ENCODE measurements at regions not wholly inside any gene's neighbourhood (a gene's known extent, or its start where the extent isn't known, plus 50 kb on each side); places are given as distances from the start of the nearest gene placed in this dataset.
A peak's percentile ranks its signal among the peaks of the same experiment; 100 is the strongest.

DNA sequence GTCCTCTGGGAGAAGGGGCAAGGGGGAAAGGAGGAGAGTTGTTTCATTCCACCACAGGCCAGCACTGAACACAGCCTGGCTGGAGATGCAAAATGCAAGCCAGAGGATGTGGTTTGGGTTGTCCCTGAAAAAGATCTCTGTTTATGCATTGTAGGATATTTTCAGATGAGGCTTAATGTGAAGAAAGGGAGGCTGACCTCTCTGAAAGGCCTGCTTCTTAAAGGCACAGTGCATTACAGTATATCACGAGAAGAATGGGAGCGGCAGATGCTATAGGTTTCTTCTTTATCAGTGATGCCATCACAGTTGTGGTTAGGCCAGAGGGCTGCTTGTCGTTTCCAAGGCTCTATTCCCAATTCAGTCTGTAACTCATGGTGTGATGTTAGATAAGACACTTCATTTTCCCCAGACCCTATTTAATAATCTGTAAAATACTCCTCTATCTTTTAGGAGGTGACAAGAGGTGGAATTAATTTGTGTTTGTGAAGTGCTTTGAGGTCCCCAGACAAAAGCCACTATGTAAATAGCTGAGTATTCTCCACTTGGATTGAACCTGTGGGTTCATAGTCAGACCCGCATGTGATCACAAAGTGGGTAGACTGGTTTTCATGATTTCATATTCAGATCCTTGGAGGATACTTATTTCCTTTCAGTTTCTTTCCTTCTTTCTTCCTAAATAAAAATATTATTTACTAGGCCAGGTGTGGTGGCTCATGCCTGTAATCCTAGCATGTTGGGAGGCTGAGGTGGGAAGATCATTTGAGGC, 76.5 kb upstream of the WDR26 start:
- no peaks in the 10 kb centered on the region for H3K9me3 ChIP-seq
- no peak overlapping the region for H3K4me3 ChIP-seq
- WGBS, 2 donors, result 81 to 91% methylated on average over 4 of the region's 4 CpGs
- H3K27me3 ChIP-seq, result no peaks in the 10 kb centered on the region
- no peaks in the 10 kb centered on the region for H3K36me3 ChIP-seq (replicated peaks in 1 of 2; ENCODE audit: insufficient read depth in 1 of 2, low read depth in 2 of 2)
- no peak for ATAC-seq
- peaks cover 3% of the 10 kb centered on the region for H3K4me1 ChIP-seq
- TF ChIP-seq, protein P1, sequence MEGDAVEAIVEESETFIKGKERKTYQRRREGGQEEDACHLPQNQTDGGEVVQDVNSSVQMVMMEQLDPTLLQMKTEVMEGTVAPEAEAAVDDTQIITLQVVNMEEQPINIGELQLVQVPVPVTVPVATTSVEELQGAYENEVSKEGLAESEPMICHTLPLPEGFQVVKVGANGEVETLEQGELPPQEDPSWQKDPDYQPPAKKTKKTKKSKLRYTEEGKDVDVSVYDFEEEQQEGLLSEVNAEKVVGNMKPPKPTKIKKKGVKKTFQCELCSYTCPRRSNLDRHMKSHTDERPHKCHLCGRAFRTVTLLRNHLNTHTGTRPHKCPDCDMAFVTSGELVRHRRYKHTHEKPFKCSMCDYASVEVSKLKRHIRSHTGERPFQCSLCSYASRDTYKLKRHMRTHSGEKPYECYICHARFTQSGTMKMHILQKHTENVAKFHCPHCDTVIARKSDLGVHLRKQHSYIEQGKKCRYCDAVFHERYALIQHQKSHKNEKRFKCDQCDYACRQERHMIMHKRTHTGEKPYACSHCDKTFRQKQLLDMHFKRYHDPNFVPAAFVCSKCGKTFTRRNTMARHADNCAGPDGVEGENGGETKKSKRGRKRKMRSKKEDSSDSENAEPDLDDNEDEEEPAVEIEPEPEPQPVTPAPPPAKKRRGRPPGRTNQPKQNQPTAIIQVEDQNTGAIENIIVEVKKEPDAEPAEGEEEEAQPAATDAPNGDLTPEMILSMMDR (IDR thresholded peaks at IDR 0.05), result no peak
- TF ChIP-seq POLR2A (IDR thresholded peaks at IDR 0.05), result no peak
- H3K27ac ChIP-seq, result no peak overlapping the region
- DNase-seq, result no peak
- intact Hi-C loops (cut with DNase I), result loop anchor here (10.0 kb wide), 2 partner anchors 134 to 344 kb away; no protein-coding TSS in a partner anchor

DNA sequence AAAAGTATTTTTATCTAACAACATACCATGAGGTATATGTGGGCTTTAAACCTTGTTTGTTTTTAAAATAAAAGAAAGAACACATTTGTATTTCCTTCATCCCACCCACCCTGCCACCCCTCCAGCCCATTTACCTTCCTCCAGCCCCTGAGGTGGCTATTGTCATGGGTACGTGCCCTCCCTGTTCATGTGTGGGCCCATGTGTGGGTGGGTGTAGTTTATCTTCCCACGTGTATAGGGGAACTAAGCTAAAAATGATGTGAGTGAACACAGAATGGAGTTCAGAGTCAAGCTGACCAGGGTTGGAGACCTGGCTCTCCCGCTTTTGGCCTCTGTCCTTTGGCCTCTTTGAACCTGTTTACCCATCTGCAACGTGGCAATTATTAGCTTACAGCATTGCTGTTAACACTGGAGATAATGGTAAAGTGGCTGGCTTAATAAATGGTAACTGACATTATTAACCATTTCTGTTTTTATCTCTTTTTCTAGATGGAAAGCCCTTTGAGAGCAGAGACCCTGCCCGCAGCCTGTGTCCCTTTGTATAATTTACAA, 78.1 kb upstream of the WDR26 start:
- Histone ChIP-seq H3K4me1 (no peaks in the 10 kb centered on the region), H3K36me3 (replicated peaks in 1 of 2; ENCODE audit: insufficient read depth in 1 of 2, low read depth in 2 of 2) (no peaks in the 10 kb centered on the region), H3K9me3 (no peaks in the 10 kb centered on the region), H3K27me3 (no peaks in the 10 kb centered on the region), H3K4me3 (no peak overlapping the region), H3K27ac (no peak overlapping the region)
- ATAC-seq (no peak), DNase-seq (no peak)
- WGBS, 2 donors, result 61 to 66% methylated on average over 5 of the region's 5 CpGs
- intact Hi-C loops (cut with DNase I), result loop anchor here (10.0 kb wide), 2 partner anchors 132 to 342 kb away; no protein-coding TSS in a partner anchor
- no peak for TF ChIP-seq POLR2A (IDR thresholded peaks at IDR 0.05)
- TF ChIP-seq, protein P1 (IDR thresholded peaks at IDR 0.05), result no peak

DNA sequence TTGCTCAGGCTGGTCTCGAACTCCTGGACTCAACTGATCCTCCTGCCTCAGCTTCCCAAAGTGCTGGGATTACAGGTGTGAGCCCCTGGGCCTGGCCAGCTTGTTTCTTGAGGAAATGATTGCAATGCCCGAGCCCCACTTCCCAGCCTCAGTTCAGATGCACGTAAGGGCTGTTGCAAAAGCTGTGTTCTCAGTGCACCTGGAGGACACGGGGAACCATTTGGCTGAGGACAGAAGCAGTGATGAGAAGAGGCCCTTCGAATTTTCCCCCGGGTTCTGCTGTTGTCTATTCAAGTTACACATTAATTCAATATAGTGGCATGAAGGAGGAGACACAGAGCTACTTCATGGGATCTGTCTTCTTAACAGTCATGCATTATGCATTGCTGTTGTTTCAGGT, 78.8 kb upstream of the WDR26 start:
- DNase-seq (no peak), ATAC-seq (no peak)
- Histone ChIP-seq H3K4me3 (no peak overlapping the region), H3K4me1 (no peaks in the 10 kb centered on the region), H3K36me3 (replicated peaks in 1 of 2; ENCODE audit: insufficient read depth in 1 of 2, low read depth in 2 of 2) (no peaks in the 10 kb centered on the region), H3K27me3 (no peaks in the 10 kb centered on the region), H3K9me3 (no peaks in the 10 kb centered on the region), H3K27ac (no peak overlapping the region)
- intact Hi-C loops (cut with DNase I), result loop anchor here (10.0 kb wide), 2 partner anchors 131 to 341 kb away; no protein-coding TSS in a partner anchor
- WGBS, 2 donors, result 36 to 58% methylated on average over 4 to 6 of the region's 6 CpGs
- TF ChIP-seq, protein P1 (IDR thresholded peaks at IDR 0.05), result no peak
- TF ChIP-seq POLR2A (IDR thresholded peaks at IDR 0.05), result no peak

DNA sequence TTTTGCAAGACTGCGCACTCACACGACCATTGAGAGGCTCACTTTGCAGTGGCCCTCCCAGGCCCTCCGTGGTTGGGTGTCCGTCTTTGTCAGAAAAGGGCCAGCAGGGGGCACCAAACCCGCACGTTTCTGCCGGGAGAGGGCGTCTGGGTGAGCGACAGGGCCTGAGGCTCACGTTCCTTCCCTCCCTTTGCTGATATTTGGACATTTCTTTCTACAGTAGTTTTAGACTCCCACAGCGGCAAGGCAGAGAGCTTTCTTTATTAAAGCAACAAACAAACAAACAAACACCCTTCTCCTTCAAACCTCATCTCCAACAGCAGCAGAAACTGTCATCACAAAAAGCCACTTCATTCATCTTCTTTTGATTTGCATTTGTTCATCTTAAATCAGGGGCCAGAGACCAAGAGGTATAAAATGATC, 79.2 kb upstream of the WDR26 start:
- no peaks in the 10 kb centered on the region for H3K27me3 ChIP-seq
- WGBS, 2 donors, result 6 to 11% methylated on average over 7 to 11 of the region's 11 CpGs
- H3K27ac ChIP-seq, result no peak overlapping the region
- DNase-seq, result peak; percentile 83 to 90 (median 86)
- no peaks in the 10 kb centered on the region for H3K36me3 ChIP-seq (replicated peaks in 1 of 2; ENCODE audit: insufficient read depth in 1 of 2, low read depth in 2 of 2)
- no peaks in the 10 kb centered on the region for H3K4me1 ChIP-seq
- no peak overlapping the region for H3K4me3 ChIP-seq
- H3K9me3 ChIP-seq, result no peaks in the 10 kb centered on the region
- peak; percentile 95 for ATAC-seq
- intact Hi-C loops (cut with DNase I), result loop anchor here (10.0 kb wide), 2 partner anchors 131 to 341 kb away; no protein-coding TSS in a partner anchor
- no peak for TF ChIP-seq POLR2A (IDR thresholded peaks at IDR 0.05)
- TF ChIP-seq, protein P1 (IDR thresholded peaks at IDR 0.05), result peak; percentile 79 to 98 (median 96)

Data from body of pancreas (tissue), 4 donors.